Skeletal muscle tissue (tissue), 3 donors: ENCODE measurements at regions not wholly inside any gene's neighbourhood (a gene's known extent, or its start where the extent isn't known, plus 50 kb on each side); places are given as distances from the start of the nearest gene placed in this dataset.

ENCODE experiments used
- H3K27ac ChIP-seq: one replicate; pipeline ENCODE4 v1.7.0; 2013; ENCODE audit warnings: mild to moderate bottlenecking, low read depth, low read length, inconsistent platforms
- H3K27me3 ChIP-seq, 3 donors: one replicate each; pipeline ENCODE4 v1.7.0; 2013; ENCODE audit warnings: low read length in 3 of 3; ENCODE audit not compliant: control insufficient read depth in 3 of 3, insufficient read depth in 3 of 3
- H3K36me3 ChIP-seq, 3 donors: one replicate each; pipeline ENCODE4 v1.7.0; 2013; ENCODE audit warnings: low read length in 3 of 3; ENCODE audit not compliant: control insufficient read depth in 3 of 3, insufficient read depth in 3 of 3
- H3K4me1 ChIP-seq, 3 donors: one replicate each; pipeline ENCODE4 v1.7.0; 2013; ENCODE audit warnings: low read length in 3 of 3, mild to moderate bottlenecking in 3 of 3; ENCODE audit not compliant: control insufficient read depth in 3 of 3, insufficient read depth in 3 of 3
- H3K4me3 ChIP-seq, 3 donors: one replicate each; pipeline ENCODE4 v1.7.0; 2013; ENCODE audit warnings: low read length in 3 of 3
- H3K9ac ChIP-seq, 3 donors: one replicate each; pipeline ENCODE4 v1.7.0; 2013; ENCODE audit warnings: low read length in 3 of 3, mild to moderate bottlenecking in 3 of 3, moderate library complexity in 2 of 3, low read depth in 1 of 3
- H3K9me3 ChIP-seq, 3 donors: one replicate each; pipeline ENCODE4 v1.7.0; 2013; ENCODE audit warnings: low read length in 3 of 3; ENCODE audit not compliant: control insufficient read depth in 3 of 3
- donor health status: Osteomylitis.

DNA sequence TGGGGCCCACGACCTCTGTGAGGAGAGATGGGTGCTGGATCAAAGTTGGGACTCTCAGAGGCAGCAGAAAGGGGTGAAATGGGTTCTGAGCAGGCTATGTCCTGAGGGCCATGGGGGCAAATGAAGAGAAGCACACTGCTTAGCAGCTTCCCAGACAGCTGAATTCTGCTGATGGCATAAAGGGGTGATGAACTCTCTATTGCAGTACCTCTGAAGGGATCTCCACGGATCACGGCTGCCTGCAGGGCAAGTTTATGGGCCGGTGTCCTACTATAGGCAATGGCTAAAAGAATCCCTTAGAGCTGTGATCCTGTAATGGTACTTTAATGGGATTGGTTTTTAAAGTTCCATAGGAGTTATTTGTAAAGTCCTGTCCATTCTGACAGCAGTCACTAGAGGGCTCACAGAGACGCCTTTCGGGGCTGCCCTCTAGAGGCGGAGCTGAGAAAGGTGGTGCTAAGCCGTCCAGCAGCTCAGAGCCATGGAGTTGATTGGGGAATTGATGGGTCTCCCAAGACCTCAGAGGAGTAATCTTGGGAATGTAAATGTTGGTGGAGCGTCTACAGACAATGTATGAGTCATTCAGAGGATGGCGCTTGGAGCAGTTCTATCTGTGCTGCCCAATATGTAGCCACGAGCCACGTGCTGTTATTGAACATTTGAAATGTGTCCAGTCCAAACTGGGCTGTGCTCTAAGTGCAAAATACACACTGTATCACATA, 287.3 kb downstream of the COG6 start:
- Histone ChIP-seq H3K4me1 (no peaks in the 10 kb centered on the region), H3K36me3 (no peaks in the 10 kb centered on the region), H3K9me3 (no peaks in the 10 kb centered on the region), H3K27me3 (no peaks in the 10 kb centered on the region), H3K9ac (no peak overlapping the region), H3K4me3 (no peak overlapping the region), H3K27ac (no peak overlapping the region)

DNA sequence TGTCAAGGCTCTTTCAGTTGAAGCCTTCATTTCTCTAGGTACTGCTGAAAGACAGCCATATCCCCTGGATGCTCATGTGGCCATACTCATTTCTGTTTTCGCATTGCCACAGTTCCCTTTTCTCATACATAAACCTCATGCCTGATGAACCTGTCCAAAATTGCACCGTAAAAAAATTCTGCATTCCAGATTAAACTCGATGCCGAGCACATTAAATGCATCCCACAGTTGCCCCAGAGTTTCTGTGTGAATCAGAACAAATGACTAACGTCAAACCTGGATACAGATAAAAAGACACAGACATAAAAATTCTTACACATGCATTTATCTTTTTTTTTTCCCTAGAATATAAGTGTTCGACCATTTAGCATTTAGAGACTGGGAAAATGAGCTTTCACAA, 288.2 kb downstream of the COG6 start:
- no peaks in the 10 kb centered on the region for H3K9me3 ChIP-seq
- no peak overlapping the region for H3K4me3 ChIP-seq
- no peak overlapping the region for H3K9ac ChIP-seq
- H3K27me3 ChIP-seq, result no peaks in the 10 kb centered on the region
- H3K4me1 ChIP-seq, result no peaks in the 10 kb centered on the region
- H3K27ac ChIP-seq, result no peak overlapping the region
- no peaks in the 10 kb centered on the region for H3K36me3 ChIP-seq

DNA sequence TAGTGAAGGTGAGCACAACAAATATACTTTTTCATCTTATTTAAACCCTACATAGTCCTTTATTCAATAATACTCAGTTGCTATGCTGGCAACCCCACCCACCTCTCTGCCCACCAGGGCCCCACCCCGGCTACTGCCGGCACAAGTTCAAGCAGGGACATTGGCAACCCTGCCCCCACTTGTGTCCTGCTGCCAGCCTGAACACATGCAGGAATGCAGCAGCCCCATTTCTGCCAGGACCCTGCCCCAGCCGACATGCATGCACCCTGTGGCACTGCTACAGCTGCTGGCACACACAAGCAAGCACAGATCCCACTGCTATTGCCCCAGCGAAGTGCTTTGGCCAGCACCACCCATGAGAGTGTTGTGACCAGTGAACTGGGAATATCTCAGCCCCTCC, 289.8 kb downstream of the COG6 start:
- Histone ChIP-seq H3K9ac (no peak overlapping the region), H3K4me1 (no peaks in the 10 kb centered on the region), H3K27ac (no peak overlapping the region), H3K27me3 (no peaks in the 10 kb centered on the region), H3K4me3 (no peak overlapping the region), H3K9me3 (no peaks in the 10 kb centered on the region), H3K36me3 (no peaks in the 10 kb centered on the region)

DNA sequence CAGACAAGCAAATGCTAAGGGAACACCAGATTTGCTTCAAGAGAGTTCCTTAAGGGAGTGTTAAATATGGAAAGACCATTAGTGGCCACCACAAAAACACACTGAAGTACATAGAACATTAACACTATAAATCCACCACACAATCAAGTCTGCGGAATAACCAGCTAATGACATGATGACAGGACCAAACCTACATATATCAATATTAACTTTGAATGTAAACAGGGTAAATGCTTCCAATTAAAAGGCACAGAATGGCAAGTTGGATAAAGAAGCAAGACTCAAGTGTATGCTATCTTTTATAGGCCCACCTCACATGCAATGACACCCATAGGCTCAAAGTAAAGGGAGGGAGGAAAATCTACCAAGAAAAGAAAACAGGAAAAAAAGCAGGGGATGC, 291.3 kb downstream of the COG6 start:
- no peak overlapping the region for H3K4me3 ChIP-seq
- H3K9ac ChIP-seq, result no peak overlapping the region

DNA sequence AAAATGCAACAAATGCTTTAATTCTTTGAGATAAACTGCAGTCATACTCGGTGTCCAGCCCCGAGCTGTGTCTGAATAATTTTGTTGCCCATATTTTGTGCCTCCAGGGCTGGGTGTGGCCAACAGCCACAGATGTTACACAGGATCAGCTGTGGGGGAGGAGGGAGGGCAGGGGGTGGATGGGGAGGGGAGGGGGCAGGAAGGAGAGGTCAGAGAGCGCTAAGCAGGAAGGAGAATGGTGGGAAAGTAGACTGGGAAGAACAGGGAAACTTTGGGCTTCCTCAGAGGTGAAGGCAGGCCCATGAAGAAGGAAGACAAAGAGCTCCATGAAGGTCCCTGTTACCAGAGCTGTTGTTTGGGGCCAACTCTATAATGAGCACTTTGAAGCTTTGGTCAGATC, 295.8 kb downstream of the COG6 start:
- no peaks in the 10 kb centered on the region for H3K27me3 ChIP-seq
- no peak overlapping the region for H3K27ac ChIP-seq
- H3K9ac ChIP-seq, result no peak overlapping the region
- no peak overlapping the region for H3K4me3 ChIP-seq
- H3K9me3 ChIP-seq, result no peaks in the 10 kb centered on the region
- H3K4me1 ChIP-seq, result no peaks in the 10 kb centered on the region
- no peaks in the 10 kb centered on the region for H3K36me3 ChIP-seq

More for the DNA sequence above, 291.3 kb downstream of the COG6 start:
- H3K4me1 ChIP-seq, result no peaks in the 10 kb centered on the region
- H3K27me3 ChIP-seq, result no peaks in the 10 kb centered on the region
- no peaks in the 10 kb centered on the region for H3K9me3 ChIP-seq
- no peak overlapping the region for H3K27ac ChIP-seq
- H3K36me3 ChIP-seq, result no peaks in the 10 kb centered on the region

DNA sequence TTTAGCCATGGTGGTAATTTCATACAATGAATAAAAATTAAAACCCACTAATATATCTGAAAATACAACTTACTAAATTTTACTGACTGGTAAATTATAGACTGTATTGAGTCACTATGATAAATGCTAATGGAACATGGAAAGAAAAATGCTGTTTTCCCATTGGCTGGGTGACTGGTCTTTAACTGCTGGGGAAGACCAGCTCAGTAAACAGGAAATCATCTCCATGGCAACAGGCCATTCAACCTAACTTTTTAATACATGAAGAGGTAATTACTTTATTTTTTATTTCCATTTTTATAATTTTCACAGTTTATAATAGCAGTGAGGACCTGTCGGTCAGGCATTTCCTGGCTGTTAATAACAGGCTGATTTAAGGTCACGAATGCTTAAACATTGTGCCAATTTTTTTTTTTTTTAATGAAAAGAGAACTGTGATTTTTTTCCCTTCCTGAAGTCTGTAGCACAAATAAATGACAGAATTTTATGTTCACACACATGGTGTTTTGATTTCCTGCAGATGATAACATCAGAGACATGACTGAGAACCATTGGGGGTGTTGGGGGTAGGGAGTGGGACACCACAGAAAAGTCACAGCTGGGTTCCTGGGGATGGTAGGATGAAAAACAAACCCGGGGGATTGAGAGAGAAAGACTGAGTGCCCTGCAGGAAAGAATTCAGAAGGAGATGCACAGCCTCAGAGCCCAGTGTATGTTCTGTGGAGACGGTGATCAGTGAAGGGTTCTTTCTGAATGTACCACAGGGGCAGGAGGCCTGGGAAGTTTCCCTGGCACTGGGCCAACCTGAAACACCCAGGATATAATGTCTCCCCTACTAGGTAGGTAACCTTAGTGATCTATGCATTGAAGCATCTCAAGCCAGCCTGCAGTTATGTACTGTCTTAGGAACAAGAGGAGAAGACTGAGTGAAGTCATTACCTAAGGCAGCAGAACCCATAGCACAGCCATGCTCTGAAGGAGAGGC, 297.1 kb downstream of the COG6 start:
- Histone ChIP-seq H3K4me1 (no peaks in the 10 kb centered on the region), H3K9ac (no peak overlapping the region), H3K4me3 (no peak overlapping the region), H3K9me3 (no peaks in the 10 kb centered on the region), H3K27ac (no peak overlapping the region), H3K36me3 (no peaks in the 10 kb centered on the region), H3K27me3 (no peaks in the 10 kb centered on the region)

- H3K36me3 ChIP-seq, result no peaks in the 10 kb centered on the region
- H3K4me1 ChIP-seq, result no peaks in the 10 kb centered on the region
- H3K27ac ChIP-seq, result no peak overlapping the region
- H3K27me3 ChIP-seq, result no peaks in the 10 kb centered on the region
- H3K9ac ChIP-seq, result no peak overlapping the region
- no peak overlapping the region for H3K4me3 ChIP-seq
- H3K9me3 ChIP-seq, result no peaks in the 10 kb centered on the region
Measured at GRCh38 chr13:39954476-39954875, 299.0 kb downstream of the COG6 start.

DNA sequence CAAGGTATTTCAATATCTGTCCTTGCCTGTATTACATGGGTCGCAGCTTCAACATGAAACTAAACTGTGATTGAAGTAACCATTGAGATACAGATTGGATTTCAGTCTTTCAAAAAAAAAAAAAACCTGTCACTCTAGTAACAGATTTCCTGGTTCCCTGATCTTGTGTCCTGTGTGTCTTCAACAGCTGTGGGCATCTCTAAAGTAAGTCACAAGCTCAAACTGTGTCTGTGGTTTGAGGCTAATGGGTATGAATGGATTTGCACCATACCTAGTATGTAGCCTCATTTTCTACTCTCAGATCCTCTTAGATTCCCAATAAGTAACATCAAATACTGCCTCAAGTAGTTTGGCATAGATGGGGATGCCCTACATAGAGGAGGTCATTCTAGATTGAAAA, 300.1 kb downstream of the COG6 start:
- Histone ChIP-seq H3K9ac (no peak overlapping the region), H3K27me3 (no peaks in the 10 kb centered on the region), H3K9me3 (no peaks in the 10 kb centered on the region), H3K4me3 (no peak overlapping the region), H3K36me3 (no peaks in the 10 kb centered on the region), H3K27ac (no peak overlapping the region), H3K4me1 (no peaks in the 10 kb centered on the region)

DNA sequence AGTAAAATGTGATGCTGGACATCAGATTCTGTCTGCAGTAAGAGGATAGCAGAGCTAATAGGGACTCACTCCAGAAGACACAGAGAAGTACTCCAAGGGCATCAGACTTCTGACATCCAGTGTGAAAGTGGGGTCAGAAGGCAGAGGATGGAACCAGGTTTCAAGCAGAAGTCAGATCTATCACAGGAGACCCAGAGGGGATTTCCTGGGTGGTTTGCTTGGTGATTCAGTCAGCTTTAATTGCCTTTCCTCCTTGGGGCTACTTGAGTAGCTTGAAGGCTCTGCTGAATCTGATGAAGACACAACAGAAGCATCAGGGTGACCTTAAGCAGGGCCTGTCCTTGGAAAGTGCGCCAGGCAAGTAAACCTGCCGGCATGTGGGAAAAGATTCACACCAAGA, 300.6 kb downstream of the COG6 start:
- H3K9ac ChIP-seq, result no peak overlapping the region
- no peaks in the 10 kb centered on the region for H3K4me1 ChIP-seq
- H3K36me3 ChIP-seq, result no peaks in the 10 kb centered on the region
- no peak overlapping the region for H3K27ac ChIP-seq
- H3K4me3 ChIP-seq, result no peak overlapping the region
- no peaks in the 10 kb centered on the region for H3K9me3 ChIP-seq
- no peaks in the 10 kb centered on the region for H3K27me3 ChIP-seq
